ENCODE measurements at regions not wholly inside any gene's neighbourhood (a gene's known extent, or its start where the extent isn't known, plus 50 kb on each side); places are given as distances from the start of the nearest gene placed in this dataset.

GRCh38 chr1:221035662-221036153, 156.5 kb downstream of the HLX start:
- TF ChIP-seq CTCF (optimal IDR thresholded peaks at IDR 0.05 in 1 of 3, IDR thresholded peaks at IDR 0.05 in 1 of 3, conservative IDR thresholded peaks at IDR 0.05 in 1 of 3; ENCODE audit: extremely low read depth in 1 of 3, insufficient read depth in 2 of 3, low read length in 3 of 3) (no peak), EZH2 (IDR thresholded peaks at IDR 0.05; ENCODE audit: low read length) (no peak)
